ENCODE measurements at regions not wholly inside any gene's neighbourhood (a gene's known extent, or its start where the extent isn't known, plus 50 kb on each side); places are given as distances from the start of the nearest gene placed in this dataset.

DNA sequence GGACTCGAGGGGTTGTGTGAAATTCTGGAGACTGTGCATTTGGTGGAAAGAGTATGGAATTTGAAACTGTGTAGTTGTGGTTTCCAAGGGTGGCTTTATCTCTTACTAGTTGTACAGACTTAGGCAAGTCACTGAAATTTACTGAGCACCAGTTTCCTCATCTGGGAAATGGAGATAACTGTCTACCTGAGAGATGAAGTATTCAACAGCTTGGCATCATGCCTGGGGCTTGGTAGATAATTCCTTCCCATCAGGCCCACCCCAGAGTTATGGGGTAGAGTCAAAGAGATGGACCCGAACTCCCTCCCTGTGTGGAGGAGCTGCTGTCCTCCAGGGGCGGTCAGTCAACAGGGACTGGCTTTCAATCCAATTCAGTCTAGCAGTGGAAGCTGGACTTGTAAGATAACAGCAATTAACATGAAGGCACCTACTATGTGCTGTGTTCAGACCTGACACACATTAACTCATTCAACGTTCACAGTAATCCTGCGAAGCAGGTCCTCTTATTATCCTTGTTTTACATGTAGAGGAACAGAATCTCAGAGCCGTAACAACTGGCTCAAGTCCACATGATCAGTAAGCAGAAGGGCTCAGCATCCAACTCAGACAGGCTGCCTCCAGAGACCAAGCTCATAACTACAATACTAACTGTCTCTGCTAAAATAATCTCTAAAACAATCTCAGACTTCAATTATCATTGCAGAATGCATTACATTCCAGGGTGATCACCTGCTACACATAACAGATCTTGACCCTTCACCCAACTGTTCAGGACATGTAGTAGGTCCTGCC lies 432.1 kb downstream of the LPIN1 start:
- H3K4me3 ChIP-seq, result no peak overlapping the region
- H3K27ac ChIP-seq, result no peak overlapping the region
- peaks cover 0 to 15% of the 10 kb centered on the region in 2 donors for H3K4me1 ChIP-seq
- H3K9me3 ChIP-seq, result no peaks in the 10 kb centered on the region
- ATAC-seq (no peak), DNase-seq (no peak)
- no peak for TF ChIP-seq CTCF (IDR thresholded peaks at IDR 0.05)
- intact Hi-C loops (cut with DNase I), result no loop called here
- H3K36me3 ChIP-seq, result no peaks in the 10 kb centered on the region
- no peaks in the 10 kb centered on the region for H3K27me3 ChIP-seq

- Histone ChIP-seq H3K27me3 (no peaks in the 10 kb centered on the region), H3K27ac (no peak overlapping the region), H3K4me3 (no peak overlapping the region), H3K4me1 (peaks cover 0 to 15% of the 10 kb centered on the region in 2 donors), H3K9me3 (no peaks in the 10 kb centered on the region), H3K36me3 (no peaks in the 10 kb centered on the region)
- intact Hi-C loops (cut with DNase I), result no loop called here
- DNase-seq (peak in 1 of 4 donors; percentile 33), ATAC-seq (no peak)
- TF ChIP-seq CTCF (IDR thresholded peaks at IDR 0.05), result no peak
Observed at GRCh38 chr2:12180031-12180430, 433.6 kb downstream of the LPIN1 start.

GRCh38 chr2:12183032-12183645 lies 436.7 kb downstream of the LPIN1 start:
- ATAC-seq, result no peak
- Histone ChIP-seq H3K9me3 (no peaks in the 10 kb centered on the region), H3K27ac (no peak overlapping the region), H3K27me3 (no peaks in the 10 kb centered on the region), H3K36me3 (no peaks in the 10 kb centered on the region), H3K4me1 (no peaks in the 10 kb centered on the region), H3K4me3 (no peak overlapping the region)
- TF ChIP-seq CTCF (IDR thresholded peaks at IDR 0.05), result no peak
- DNase-seq, result no peak
- intact Hi-C loops (cut with DNase I), result no loop called here

DNA sequence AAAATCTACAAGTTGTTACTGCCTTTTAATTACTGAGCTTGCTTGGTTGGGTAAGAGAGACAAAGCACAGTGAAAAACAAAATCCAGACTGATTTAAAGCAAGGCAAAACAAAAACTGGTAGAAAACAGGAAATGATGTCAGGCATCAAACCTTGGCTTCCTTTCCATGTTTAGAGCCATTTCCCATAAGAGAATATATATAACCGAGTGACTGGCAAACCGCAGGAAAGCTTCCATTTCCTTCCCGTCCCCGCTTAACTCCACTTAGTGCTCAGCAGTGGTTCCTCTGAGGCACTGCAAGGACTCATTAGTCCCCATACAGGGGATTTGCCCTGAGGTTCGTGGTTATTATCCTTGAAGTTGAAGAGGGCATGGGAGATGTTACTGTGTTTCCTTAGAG lies 446.3 kb downstream of the LPIN1 start:
- TF ChIP-seq CTCF (IDR thresholded peaks at IDR 0.05), result no peak
- Histone ChIP-seq H3K27me3 (no peaks in the 10 kb centered on the region), H3K4me3 (no peak overlapping the region), H3K4me1 (peaks cover 0 to 11% of the 10 kb centered on the region in 2 donors), H3K36me3 (no peaks in the 10 kb centered on the region), H3K9me3 (no peaks in the 10 kb centered on the region), H3K27ac (peak overlapping the region in 1 of 2 donors; percentile 1)
- DNase-seq (no peak), ATAC-seq (peak; percentile 29)
- intact Hi-C loops (cut with DNase I), result no loop called here

DNA sequence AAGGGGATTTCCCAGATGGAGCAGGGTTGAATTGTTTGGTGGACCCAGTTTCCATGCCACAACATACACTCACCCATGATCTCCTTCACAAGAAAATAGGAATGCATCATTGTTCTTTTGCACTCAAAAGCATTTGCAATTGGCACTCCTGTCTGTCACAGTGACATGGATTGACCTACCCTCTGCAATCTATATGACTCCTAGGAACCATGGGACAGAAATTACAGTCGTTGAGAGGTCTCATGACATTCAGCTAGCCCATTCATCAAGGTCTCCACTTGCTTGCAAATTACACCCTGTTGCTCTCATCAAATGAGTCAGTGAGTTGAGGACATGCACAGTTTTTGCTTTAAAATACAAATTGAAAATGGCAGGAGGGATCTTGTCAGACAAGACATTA lies 448.5 kb downstream of the LPIN1 start:
- Histone ChIP-seq H3K9me3 (no peaks in the 10 kb centered on the region), H3K27me3 (no peaks in the 10 kb centered on the region), H3K4me3 (no peak overlapping the region), H3K27ac (no peak overlapping the region), H3K4me1 (peaks cover 0 to 14% of the 10 kb centered on the region in 2 donors), H3K36me3 (no peaks in the 10 kb centered on the region)
- DNase-seq, result no peak
- no peak for TF ChIP-seq CTCF (IDR thresholded peaks at IDR 0.05)
- no peak for ATAC-seq
- intact Hi-C loops (cut with DNase I), result no loop called here

Measured in left lung (tissue), 4 donors.